Tibial nerve (tissue), 4 donors: ENCODE measurements at regions not wholly inside any gene's neighbourhood (a gene's known extent, or its start where the extent isn't known, plus 50 kb on each side); places are given as distances from the start of the nearest gene placed in this dataset.
"Not testable (repeated sequence)": the region's sequence is repeated elsewhere in the genome, so short reads cannot be mapped to it uniquely, and the experiment has no call there.

ENCODE experiments used
- CTCF ChIP-seq, 5 experiments: fragments of 200-600 bp in 3 of 5; fragments of 450-650 bp in 2 of 5; sonication (generic) in 3 of 5; IDR thresholded peaks; one replicate each; pipeline ENCODE4 v1.5.1; 2016 to 2019; ENCODE audit warnings: antibody characterized with exemption in 5 of 5, mild to moderate bottlenecking in 3 of 5, moderate library complexity in 2 of 5
- EP300 ChIP-seq, 2 donors: sonication (generic); formaldehyde crosslinking; IDR thresholded peaks; one replicate each; pipeline ENCODE4 v1.6.1; 2017; ENCODE audit warnings: antibody characterized with exemption in 2 of 2, mild to moderate bottlenecking in 1 of 2
- POLR2A ChIP-seq, 2 donors: fragments of 450-650 bp; IDR thresholded peaks; one replicate each; pipeline ENCODE4 v1.6.1; 2017; ENCODE audit warnings: antibody characterized with exemption in 2 of 2, mild to moderate bottlenecking in 2 of 2, moderate library complexity in 2 of 2

GRCh38 chr9:30616782-30617181 lies 1767.7 kb upstream of the ACO1 start:
- not testable (repeated sequence) for TF ChIP-seq CTCF, POLR2A, EP300 (IDR thresholded peaks at IDR 0.05)
